T1000 (cell line): ENCODE measurements at regions not wholly inside any gene's neighbourhood (a gene's known extent, or its start where the extent isn't known, plus 50 kb on each side); places are given as distances from the start of the nearest gene placed in this dataset.

Experiments
- DNase-seq: peaks from one replicate; lab custom pipeline; 2025; ENCODE audit warnings: mixed read lengths; lab: John Stamatoyannopoulos, UW

- no peak for DNase-seq
Measured at GRCh38 chr6:41471064-41471895, 74.9 kb upstream of the FOXP4 start.

- no peak for DNase-seq
Measured at GRCh38 chr6:41474213-41474933, 71.8 kb upstream of the FOXP4 start.

DNA sequence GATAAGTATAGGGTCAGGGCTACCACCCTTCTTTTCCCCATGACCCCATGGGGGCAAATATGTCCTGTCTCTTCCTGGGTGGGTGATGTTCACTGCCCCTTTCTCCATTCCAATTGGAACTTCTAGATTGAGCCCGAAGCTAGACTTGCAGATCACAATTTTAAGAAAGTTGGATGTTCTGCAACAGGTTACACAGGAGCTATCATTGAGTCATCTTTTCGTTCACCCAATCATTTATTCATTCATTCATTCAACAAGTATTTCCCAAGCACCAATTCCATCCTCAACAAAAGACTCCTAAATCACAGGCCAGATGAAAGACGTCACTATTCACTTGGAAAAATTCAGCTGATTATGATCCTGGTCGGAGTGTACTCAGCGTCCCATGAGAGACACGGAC is 71.0 kb upstream of the FOXP4 start:
- no peak for DNase-seq

DNA sequence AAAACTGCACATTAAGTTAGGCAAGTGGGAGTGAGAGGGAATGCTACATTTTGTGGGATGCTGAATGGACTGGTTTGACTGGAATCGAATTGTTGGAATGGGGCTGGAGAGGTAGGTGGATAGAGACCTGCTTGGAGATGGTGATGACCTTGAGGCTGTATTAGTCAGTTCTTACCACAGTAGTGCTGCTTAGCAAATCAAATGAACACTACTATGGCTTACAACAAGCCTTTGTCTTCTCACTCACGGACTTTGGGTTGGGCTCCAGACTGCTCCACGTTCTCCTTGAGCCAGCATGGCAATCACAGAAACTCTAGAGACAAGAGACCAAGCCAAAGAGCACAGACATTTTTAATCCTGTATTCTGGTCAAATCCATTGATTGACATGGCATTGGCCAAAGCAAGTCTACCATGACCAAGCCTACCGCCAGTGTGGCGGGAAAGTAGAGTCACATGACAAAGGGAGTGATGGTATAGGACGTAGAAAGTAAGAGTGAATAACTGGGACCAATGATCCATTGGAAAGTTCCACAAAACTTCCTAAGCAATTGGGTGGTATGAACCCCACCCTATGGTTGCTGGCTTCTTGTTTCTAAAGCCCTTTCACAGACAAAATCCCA is 70.3 kb upstream of the FOXP4 start:
- no peak for DNase-seq

GRCh38 chr6:41476401-41476800 is 69.8 kb upstream of the FOXP4 start:
- no peak for DNase-seq

- DNase-seq, result no peak
Measured at GRCh38 chr6:41477572-41477971, 68.6 kb upstream of the FOXP4 start.

- DNase-seq, result no peak
Measured at GRCh38 chr6:41483943-41484342, 62.2 kb upstream of the FOXP4 start.

GRCh38 chr6:41487860-41488432 is 58.2 kb upstream of the FOXP4 start:
- no peak for DNase-seq

DNA sequence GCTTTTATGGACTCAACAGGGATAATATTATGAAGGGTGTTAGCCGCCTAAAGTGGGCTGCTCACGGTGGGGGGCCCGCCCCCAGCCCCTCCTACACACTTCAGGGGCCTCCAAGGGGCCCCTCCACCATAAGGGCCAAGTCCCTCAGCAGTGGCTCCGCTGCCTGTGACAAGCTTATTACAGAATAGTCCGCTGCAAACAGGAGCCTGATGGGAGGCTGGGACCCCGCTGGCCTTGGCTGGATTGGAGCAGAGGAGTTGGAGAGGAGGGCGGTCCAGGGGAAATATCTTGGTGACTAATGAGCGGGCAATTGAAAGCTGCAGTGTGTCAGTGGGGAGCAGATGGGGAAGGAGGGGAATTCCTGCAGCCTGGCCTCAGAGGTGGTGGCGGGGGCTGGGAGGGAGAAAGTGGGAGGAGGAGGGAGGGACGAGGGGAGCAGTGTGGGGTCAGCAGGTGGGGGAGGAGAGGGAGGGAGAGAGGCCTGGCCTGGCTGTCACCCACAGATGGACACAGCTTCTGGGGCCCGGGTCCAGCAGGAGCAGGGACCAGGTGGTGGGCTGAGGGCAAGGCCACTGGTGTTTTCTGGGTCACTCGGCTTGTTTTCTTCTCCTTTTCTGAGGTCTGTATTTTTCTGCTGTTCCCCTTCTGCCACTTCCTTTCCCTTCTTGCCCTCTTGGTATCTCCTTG is 57.6 kb upstream of the FOXP4 start:
- DNase-seq, result peak; percentile 46

DNA sequence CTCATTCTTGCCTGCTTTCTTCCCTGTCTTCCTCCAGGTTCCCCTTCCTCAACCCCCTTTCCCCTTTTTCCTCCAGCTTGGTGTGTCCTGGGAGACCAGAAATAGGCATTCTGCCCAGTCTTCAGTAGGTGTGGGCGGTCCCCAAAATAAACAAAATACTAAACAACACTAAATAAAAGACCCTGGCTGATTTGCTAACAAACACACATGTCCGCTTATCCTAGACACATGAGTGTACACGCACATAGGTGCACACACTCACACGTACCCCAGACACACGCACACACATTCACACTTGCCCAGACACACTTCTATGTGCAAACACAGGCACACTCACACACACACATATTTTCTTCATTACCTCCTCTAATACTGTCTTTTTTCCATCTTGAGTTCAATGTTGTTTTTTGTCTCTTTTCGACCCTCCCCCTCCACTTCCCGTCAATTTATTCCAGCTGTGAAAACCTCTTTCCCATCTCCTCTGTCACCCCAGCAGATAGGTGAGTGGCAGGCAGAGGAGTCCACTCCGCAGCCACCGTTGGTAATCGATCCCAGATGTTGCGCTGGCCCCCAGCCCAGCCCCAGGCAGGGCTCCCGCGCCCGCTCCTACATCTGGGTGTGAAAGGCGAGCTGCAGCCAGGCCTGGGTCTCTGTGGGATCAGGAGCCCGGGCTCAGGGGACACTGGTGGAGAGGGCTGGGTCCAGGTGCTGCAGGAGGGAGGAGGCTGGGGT is 56.9 kb upstream of the FOXP4 start:
- DNase-seq, result no peak

GRCh38 chr6:41492261-41492891 is 53.8 kb upstream of the FOXP4 start:
- no peak for DNase-seq

- DNase-seq, result no peak
Measured at GRCh38 chr6:41494212-41495110, 51.7 kb upstream of the FOXP4 start.
